SK-N-SH (cell line): ENCODE measurements at regions not wholly inside any gene's neighbourhood (a gene's known extent, or its start where the extent isn't known, plus 50 kb on each side); places are given as distances from the start of the nearest gene placed in this dataset.

Source experiments
- CTCF ChIA-PET: fragments of 300-600, 350-600 bp; formaldehyde crosslinking; extraction: SDS; loops from one replicate; lab custom pipeline; 2021; lab: Yijun Ruan, JAX
- POLR2A ChIA-PET: fragments of 350-600 bp; sonication (Branson Sonifier 250); formaldehyde crosslinking; extraction: SDS; loops from one replicate; lab custom pipeline; 2020; ENCODE audit warnings: antibody characterized with exemption, inconsistent platforms; lab: Yijun Ruan, JAX
- DNase-seq: peaks from one replicate; pipeline ENCODE4 v3.0.0; 2012
- H2AFZ ChIP-seq: fragments of 200-600 bp; sonication (generic); 2 replicates; pipeline ENCODE4 v1.8.1; 2016; ENCODE audit warnings: antibody characterized with exemption, mild to moderate bottlenecking, low read depth
- H3F3A ChIP-seq: fragments of 200-600 bp; sonication (generic); replicated peaks from 2 replicates; pipeline ENCODE3; 2016; ENCODE audit warnings: antibody characterized with exemption, mild to moderate bottlenecking; ENCODE audit not compliant: insufficient read depth
- H3K27ac ChIP-seq, 2 experiments: fragments of 200-500 bp in 1 of 2; fragments of 200-600 bp in 1 of 2; sonication (Bioruptor generic) in 1 of 2; sonication (generic), shearing (Covaris generic) in 1 of 2; 2 replicates each; pipeline versions ENCODE4 v1.5.1 to v1.6.1; 2014 to 2016; ENCODE audit warnings: low read depth in 2 of 2, inconsistent platforms in 1 of 2, low read length in 1 of 2, mild to moderate bottlenecking in 1 of 2, mixed read lengths in 1 of 2
- H3K27me3 ChIP-seq: fragments of 200-600 bp; sonication (generic), shearing (Covaris generic); 2 replicates; pipeline ENCODE4 v1.6.1; 2016; ENCODE audit warnings: mixed run types; ENCODE audit not compliant: insufficient read depth
- H3K36me3 ChIP-seq, 2 experiments: fragments of 200-500 bp in 1 of 2; fragments of 200-600 bp in 1 of 2; sonication (Bioruptor generic) in 1 of 2; sonication (generic) in 1 of 2; replicated peaks in 1 of 2; 2 replicates each; pipeline versions ENCODE3 to v1.5.1; 2014 to 2016; ENCODE audit warnings: low read length in 1 of 2, mild to moderate bottlenecking in 1 of 2; ENCODE audit not compliant: insufficient read depth in 2 of 2, control insufficient read depth in 1 of 2
- H3K4me1 ChIP-seq, 2 experiments: fragments of 200-500 bp in 1 of 2; fragments of 200-600 bp in 1 of 2; sonication (Bioruptor generic) in 1 of 2; sonication (generic), shearing (Covaris generic) in 1 of 2; 2 replicates each; pipeline versions ENCODE4 v1.5.1 to v1.6.1; 2014 to 2016; ENCODE audit warnings: low read depth in 1 of 2, low read length in 1 of 2, mixed run types in 1 of 2; ENCODE audit not compliant: insufficient read depth in 2 of 2, control insufficient read depth in 1 of 2
- H3K4me2 ChIP-seq: fragments of 200-600 bp; sonication (generic), shearing (Covaris generic); 2 replicates; pipeline ENCODE4 v1.6.1; 2017; ENCODE audit warnings: mixed run types
- H3K4me3 ChIP-seq, 2 experiments: fragments of 200-500 bp in 1 of 2; fragments of 200-600 bp in 1 of 2; sonication (Bioruptor generic) in 1 of 2; sonication (generic), shearing (Covaris generic) in 1 of 2; 2 replicates each; pipeline versions ENCODE4 v1.5.1 to v1.8.1; 2014 to 2016; ENCODE audit warnings: low read depth in 2 of 2, inconsistent platforms in 1 of 2, low read length in 1 of 2, mild to moderate bottlenecking in 1 of 2, mixed read lengths in 1 of 2, moderate library complexity in 1 of 2
- H3K79me2 ChIP-seq: fragments of 200-600 bp; sonication (generic); 2 replicates; pipeline ENCODE4 v1.8.1; 2017; ENCODE audit warnings: mild to moderate bottlenecking; ENCODE audit not compliant: insufficient read depth
- H3K9ac ChIP-seq: fragments of 200-600 bp; sonication (generic); 2 replicates; pipeline ENCODE4 v1.6.1; 2017; ENCODE audit warnings: mixed run types
- H3K9me2 ChIP-seq: fragments of 200-600 bp; sonication (generic); 2 replicates; pipeline ENCODE4 v1.6.1; 2017; ENCODE audit warnings: mixed run types
- H3K9me3 ChIP-seq: fragments of 200-600 bp; sonication (generic); 2 replicates; pipeline ENCODE4 v1.6.1; 2017; ENCODE audit warnings: mixed run types, mild to moderate bottlenecking, moderate library complexity
- H4K20me1 ChIP-seq: fragments of 200-600 bp; sonication (generic); 2 replicates; pipeline ENCODE4 v1.6.1; 2017; ENCODE audit warnings: mild to moderate bottlenecking, mixed run types; ENCODE audit not compliant: insufficient read depth
- FOSL2 ChIP-seq: IDR thresholded peaks from 2 replicates; pipeline ENCODE4 v1.4.0; 2012; ENCODE audit warnings: low read depth, mild to moderate bottlenecking, moderate library complexity, borderline replicate concordance
- JUND ChIP-seq: IDR thresholded peaks from 2 replicates; pipeline ENCODE4 v1.4.0; 2012
- WGBS: methylation state at CpG from one replicate; pipeline ENCODE4 v1.1.6; 2017; ENCODE audit warnings: low lambda C conversion rate; 5-methylcytosine and 5-hydroxymethylcytosine counted together
- small RNA-seq, 7 experiments: library from RNA; depleted of rRNA; stranded (forward); fragments of <200 nt; gene quantifications; one replicate each; pipeline ENCODE3, GENCODE V24; 2012
- TF ChIP-seq, protein P1 (sequence below): IDR thresholded peaks from 2 replicates; pipeline ENCODE4 v1.4.0; 2012; ENCODE audit warnings: low read depth, borderline replicate concordance

DNA sequence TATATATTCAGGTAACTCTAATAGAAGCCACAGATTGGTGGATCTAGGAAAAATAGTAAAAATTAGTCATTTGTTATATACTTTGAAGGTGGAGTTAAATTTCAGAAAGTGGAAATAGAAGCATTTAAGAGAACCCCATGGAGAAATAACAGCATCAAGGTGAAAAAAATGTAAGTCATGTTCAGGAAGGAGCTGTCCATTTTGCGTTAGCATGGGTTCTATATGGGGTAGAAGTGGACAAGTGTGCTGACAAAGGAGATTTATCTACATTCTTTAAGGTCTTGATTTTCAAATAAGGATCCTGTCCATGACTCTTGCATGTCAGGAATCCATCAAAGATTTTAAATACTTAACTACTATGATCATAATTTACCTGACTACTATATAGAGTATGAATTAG lies 50.2 kb upstream of the ROBO1 start:
- Histone ChIP-seq H3F3A (no peaks in the 10 kb centered on the region), H3K27ac (no peak overlapping the region), H4K20me1 (no peaks in the 10 kb centered on the region), H3K9me2 (no peaks in the 10 kb centered on the region), H3K4me2 (no peak overlapping the region), H3K36me3 (no peaks in the 10 kb centered on the region), H3K4me1 (no peaks in the 10 kb centered on the region), H3K9ac (no peak overlapping the region), H3K9me3 (no peaks in the 10 kb centered on the region; the same call in 1 of the 2 replicates), H3K27me3 (no peaks in the 10 kb centered on the region), H3K79me2 (no peaks in the 10 kb centered on the region), H2AFZ (no peak overlapping the region), H3K4me3 (no peak overlapping the region)
- POLR2A ChIA-PET, result no interaction called here
- no peak for DNase-seq
- WGBS, result 35% methylated on average over 1 of the region's 1 CpG
- CTCF ChIA-PET, result interaction anchor here (1.4 kb wide), 1 partner anchor 11 kb away, joined by 3 read pairs; no protein-coding TSS in a partner anchor
- TF ChIP-seq, protein P1, sequence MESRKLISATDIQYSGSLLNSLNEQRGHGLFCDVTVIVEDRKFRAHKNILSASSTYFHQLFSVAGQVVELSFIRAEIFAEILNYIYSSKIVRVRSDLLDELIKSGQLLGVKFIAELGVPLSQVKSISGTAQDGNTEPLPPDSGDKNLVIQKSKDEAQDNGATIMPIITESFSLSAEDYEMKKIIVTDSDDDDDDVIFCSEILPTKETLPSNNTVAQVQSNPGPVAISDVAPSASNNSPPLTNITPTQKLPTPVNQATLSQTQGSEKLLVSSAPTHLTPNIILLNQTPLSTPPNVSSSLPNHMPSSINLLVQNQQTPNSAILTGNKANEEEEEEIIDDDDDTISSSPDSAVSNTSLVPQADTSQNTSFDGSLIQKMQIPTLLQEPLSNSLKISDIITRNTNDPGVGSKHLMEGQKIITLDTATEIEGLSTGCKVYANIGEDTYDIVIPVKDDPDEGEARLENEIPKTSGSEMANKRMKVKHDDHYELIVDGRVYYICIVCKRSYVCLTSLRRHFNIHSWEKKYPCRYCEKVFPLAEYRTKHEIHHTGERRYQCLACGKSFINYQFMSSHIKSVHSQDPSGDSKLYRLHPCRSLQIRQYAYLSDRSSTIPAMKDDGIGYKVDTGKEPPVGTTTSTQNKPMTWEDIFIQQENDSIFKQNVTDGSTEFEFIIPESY, result no peak
- no peak for TF ChIP-seq FOSL2
- TF ChIP-seq JUND, result no peak

Small RNA genes lying in the stretch of these regions (small RNA-seq; reads per million reads assigned to genes)
- gene AC108740.1, result 0 reads per million in 7 experiments
